ENCODE measurements at regions not wholly inside any gene's neighbourhood (a gene's known extent, or its start where the extent isn't known, plus 50 kb on each side); places are given as distances from the start of the nearest gene placed in this dataset.
"Not testable (repeated sequence)": the region's sequence is repeated elsewhere in the genome, so short reads cannot be mapped to it uniquely, and the experiment has no call there.

DNA sequence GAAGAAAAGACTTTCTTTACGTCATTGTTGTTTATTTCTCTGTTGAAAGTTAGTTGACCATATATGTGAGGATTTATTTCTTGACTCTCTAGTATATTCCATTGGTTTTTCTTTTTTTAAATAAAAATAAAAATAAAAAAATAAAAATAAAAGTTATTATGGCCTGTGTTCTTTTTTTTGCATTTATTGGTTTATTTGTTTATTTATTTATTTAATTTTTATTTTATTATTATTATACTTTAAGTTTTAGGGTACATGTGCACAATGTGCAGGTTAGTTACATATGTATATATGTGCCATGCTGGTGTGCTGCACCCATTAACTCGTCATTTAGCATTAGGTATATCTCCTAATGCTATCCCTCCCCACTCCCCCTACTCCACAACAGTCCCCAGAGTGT, 822.7 kb upstream of the SLC39A10 start:
- not testable (repeated sequence) for H3K4me1 ChIP-seq (ENCODE audit: control insufficient read depth in 1 of 2, insufficient read depth in 2 of 2, low read length in 2 of 2); H3K4me3 ChIP-seq (ENCODE audit: low read depth, low read length); H3K18ac ChIP-seq (ENCODE audit: low read length); H3K27me3 ChIP-seq (ENCODE audit: insufficient read depth, low read length); H3K4me2 ChIP-seq (ENCODE audit: low read length); H4K8ac ChIP-seq (ENCODE audit: low read depth, low read length); DNase-seq; H3K27ac ChIP-seq (ENCODE audit: low read depth, low read length); H2AFZ ChIP-seq (ENCODE audit: insufficient read depth, low read length, poor library complexity); H2AK5ac ChIP-seq (ENCODE audit: low read length); H3K14ac ChIP-seq (ENCODE audit: low read length); H4K12ac ChIP-seq (ENCODE audit: low read depth, low read length); H3K36me3 ChIP-seq (ENCODE audit: control insufficient read depth in 1 of 2, insufficient read depth in 2 of 2, low read length in 2 of 2); H3K9me3 ChIP-seq (ENCODE audit: insufficient read depth, low read depth, low read length); H3K79me2 ChIP-seq (ENCODE audit: control insufficient read depth, insufficient read depth, low read length, poor library complexity); H3K4ac ChIP-seq (ENCODE audit: low read depth, low read length); H3K79me1 ChIP-seq (ENCODE audit: low read length); H2BK5ac ChIP-seq (ENCODE audit: low read depth, low read length, poor library complexity); H2BK120ac ChIP-seq (ENCODE audit: insufficient read depth, low read length, poor library complexity); H2BK12ac ChIP-seq (ENCODE audit: low read length); H3K23ac ChIP-seq (ENCODE audit: low read length); H4K91ac ChIP-seq (ENCODE audit: low read depth, low read length); H3K9ac ChIP-seq (ENCODE audit: low read length)
- WGBS (ENCODE audit: extremely low coverage, insufficient coverage, insufficient read length), result no CpG with 5 or more reads among the region's 2 CpGs

DNA sequence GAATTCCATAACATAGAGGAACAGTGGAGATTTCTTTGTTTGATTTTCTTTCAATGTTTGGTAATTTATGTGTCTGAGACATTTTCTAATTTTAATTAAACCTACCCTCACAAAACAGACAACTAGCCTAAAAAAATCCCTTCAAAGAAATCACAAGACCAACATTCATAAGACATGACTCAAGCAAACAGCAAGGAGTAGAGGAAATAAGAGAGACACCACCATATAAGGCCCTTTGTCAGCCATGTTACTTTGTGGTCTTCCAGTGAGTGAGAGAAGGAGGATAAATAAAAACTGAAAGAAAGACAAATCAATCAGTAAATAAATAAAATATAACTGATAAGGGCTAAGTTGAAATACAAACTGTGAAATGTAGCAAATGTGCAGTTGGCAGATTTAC, 830.8 kb upstream of the SLC39A10 start:
- H3K4me3 ChIP-seq (ENCODE audit: low read depth, low read length), result no peak overlapping the region
- no peak overlapping the region for H3K23ac ChIP-seq (ENCODE audit: low read length)
- no peaks in the 10 kb centered on the region for H3K79me2 ChIP-seq (ENCODE audit: control insufficient read depth, insufficient read depth, low read length, poor library complexity)
- no peaks in the 10 kb centered on the region for H3K79me1 ChIP-seq (ENCODE audit: low read length)
- no peak overlapping the region for H2AFZ ChIP-seq (ENCODE audit: insufficient read depth, low read length, poor library complexity)
- no peak overlapping the region for H3K18ac ChIP-seq (ENCODE audit: low read length)
- H3K9ac ChIP-seq (ENCODE audit: low read length), result no peak overlapping the region
- no peak overlapping the region for H4K91ac ChIP-seq (ENCODE audit: low read depth, low read length)
- no peak overlapping the region for H3K4ac ChIP-seq (ENCODE audit: low read depth, low read length)
- no peak overlapping the region for H3K27ac ChIP-seq (ENCODE audit: low read depth, low read length)
- no peak overlapping the region for H3K4me2 ChIP-seq (ENCODE audit: low read length)
- no peaks in the 10 kb centered on the region for H3K4me1 ChIP-seq (ENCODE audit: control insufficient read depth in 1 of 2, insufficient read depth in 2 of 2, low read length in 2 of 2)
- H3K14ac ChIP-seq (ENCODE audit: low read length), result no peak overlapping the region
- H3K9me3 ChIP-seq (ENCODE audit: insufficient read depth, low read depth, low read length), result no peaks in the 10 kb centered on the region
- H2AK5ac ChIP-seq (ENCODE audit: low read length), result no peak overlapping the region
- H2BK120ac ChIP-seq (ENCODE audit: insufficient read depth, low read length, poor library complexity), result peak overlapping the region; percentile 80
- no peak overlapping the region for H2BK12ac ChIP-seq (ENCODE audit: low read length)
- H4K12ac ChIP-seq (ENCODE audit: low read depth, low read length), result no peak overlapping the region
- no peak overlapping the region for H4K8ac ChIP-seq (ENCODE audit: low read depth, low read length)
- no peaks in the 10 kb centered on the region for H3K36me3 ChIP-seq (ENCODE audit: control insufficient read depth in 1 of 2, insufficient read depth in 2 of 2, low read length in 2 of 2)
- DNase-seq, result no peak
- H3K27me3 ChIP-seq (ENCODE audit: insufficient read depth, low read length), result no peaks in the 10 kb centered on the region
- H2BK5ac ChIP-seq (ENCODE audit: low read depth, low read length, poor library complexity), result no peak overlapping the region

DNA sequence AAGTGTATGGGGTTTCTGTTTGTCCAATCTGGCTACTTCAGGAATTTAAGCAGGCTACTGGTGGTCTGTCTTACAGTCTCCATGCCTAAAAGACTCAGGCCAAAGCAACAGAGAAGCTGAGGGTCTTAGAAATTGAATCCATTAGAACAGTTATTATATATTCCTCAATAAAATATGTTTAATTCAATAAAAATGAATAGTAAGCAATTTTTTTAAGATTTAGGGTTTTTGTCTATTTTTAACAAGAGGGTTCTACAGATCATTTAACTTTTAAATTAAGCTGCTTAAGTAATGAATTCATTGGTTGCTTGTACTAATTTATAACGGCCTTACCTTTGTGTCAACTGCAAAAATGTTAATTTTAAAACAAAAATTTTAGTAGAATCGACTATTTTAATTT, 832.6 kb upstream of the SLC39A10 start:
- H3K79me1 ChIP-seq (ENCODE audit: low read length), result no peaks in the 10 kb centered on the region
- no peak overlapping the region for H2AK5ac ChIP-seq (ENCODE audit: low read length)
- H3K4me1 ChIP-seq (ENCODE audit: control insufficient read depth in 1 of 2, insufficient read depth in 2 of 2, low read length in 2 of 2), result no peaks in the 10 kb centered on the region
- H4K12ac ChIP-seq (ENCODE audit: low read depth, low read length), result no peak overlapping the region
- H2BK120ac ChIP-seq (ENCODE audit: insufficient read depth, low read length, poor library complexity), result no peak overlapping the region
- no peak overlapping the region for H4K8ac ChIP-seq (ENCODE audit: low read depth, low read length)
- no peak overlapping the region for H2BK12ac ChIP-seq (ENCODE audit: low read length)
- H3K14ac ChIP-seq (ENCODE audit: low read length), result no peak overlapping the region
- H3K4me2 ChIP-seq (ENCODE audit: low read length), result no peak overlapping the region
- DNase-seq, result no peak
- no peak overlapping the region for H4K91ac ChIP-seq (ENCODE audit: low read depth, low read length)
- H3K36me3 ChIP-seq (ENCODE audit: control insufficient read depth in 1 of 2, insufficient read depth in 2 of 2, low read length in 2 of 2), result no peaks in the 10 kb centered on the region
- no peak overlapping the region for H3K9ac ChIP-seq (ENCODE audit: low read length)
- no peak overlapping the region for H3K4me3 ChIP-seq (ENCODE audit: low read depth, low read length)
- H3K27ac ChIP-seq (ENCODE audit: low read depth, low read length), result no peak overlapping the region
- no peak overlapping the region for H3K23ac ChIP-seq (ENCODE audit: low read length)
- H3K4ac ChIP-seq (ENCODE audit: low read depth, low read length), result no peak overlapping the region
- H2AFZ ChIP-seq (ENCODE audit: insufficient read depth, low read length, poor library complexity), result no peak overlapping the region
- H3K27me3 ChIP-seq (ENCODE audit: insufficient read depth, low read length), result no peaks in the 10 kb centered on the region
- H3K18ac ChIP-seq (ENCODE audit: low read length), result no peak overlapping the region
- no CpG with 5 or more reads among the region's 2 CpGs for WGBS (ENCODE audit: extremely low coverage, insufficient coverage, insufficient read length)
- H3K79me2 ChIP-seq (ENCODE audit: control insufficient read depth, insufficient read depth, low read length, poor library complexity), result no peaks in the 10 kb centered on the region
- H3K9me3 ChIP-seq (ENCODE audit: insufficient read depth, low read depth, low read length), result no peaks in the 10 kb centered on the region
- no peak overlapping the region for H2BK5ac ChIP-seq (ENCODE audit: low read depth, low read length, poor library complexity)

DNA sequence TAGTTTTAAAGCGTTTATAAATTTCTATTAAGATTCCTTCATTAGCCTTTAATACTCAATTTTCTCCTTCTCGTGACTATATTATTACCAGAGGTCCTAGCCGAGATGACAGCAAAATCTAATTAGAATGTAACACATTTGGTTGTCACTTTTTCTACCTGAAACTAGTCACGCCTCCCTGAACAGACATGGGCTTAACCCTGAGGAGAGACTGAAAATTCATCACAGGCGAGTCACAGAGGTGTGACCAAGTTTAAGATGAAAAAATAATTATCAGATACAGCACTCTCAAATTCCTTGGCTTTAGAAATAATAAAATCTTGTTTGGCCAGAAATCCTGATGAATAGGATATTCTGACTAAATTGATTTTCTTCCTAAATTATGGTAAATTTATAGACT, 834.4 kb upstream of the SLC39A10 start:
- Histone ChIP-seq H3K27ac (ENCODE audit: low read depth, low read length) (no peak overlapping the region), H4K12ac (ENCODE audit: low read depth, low read length) (no peak overlapping the region), H3K36me3 (ENCODE audit: control insufficient read depth in 1 of 2, insufficient read depth in 2 of 2, low read length in 2 of 2) (no peaks in the 10 kb centered on the region), H3K4ac (ENCODE audit: low read depth, low read length) (no peak overlapping the region), H4K8ac (ENCODE audit: low read depth, low read length) (no peak overlapping the region), H3K4me2 (ENCODE audit: low read length) (no peak overlapping the region), H3K4me3 (ENCODE audit: low read depth, low read length) (no peak overlapping the region), H2AFZ (ENCODE audit: insufficient read depth, low read length, poor library complexity) (no peak overlapping the region), H2BK120ac (ENCODE audit: insufficient read depth, low read length, poor library complexity) (no peak overlapping the region), H3K14ac (ENCODE audit: low read length) (no peak overlapping the region), H2AK5ac (ENCODE audit: low read length) (no peak overlapping the region), H4K91ac (ENCODE audit: low read depth, low read length) (no peak overlapping the region), H3K9me3 (ENCODE audit: insufficient read depth, low read depth, low read length) (no peaks in the 10 kb centered on the region), H2BK5ac (ENCODE audit: low read depth, low read length, poor library complexity) (no peak overlapping the region), H3K27me3 (ENCODE audit: insufficient read depth, low read length) (no peaks in the 10 kb centered on the region), H3K79me2 (ENCODE audit: control insufficient read depth, insufficient read depth, low read length, poor library complexity) (no peaks in the 10 kb centered on the region), H3K79me1 (ENCODE audit: low read length) (no peaks in the 10 kb centered on the region), H3K9ac (ENCODE audit: low read length) (no peak overlapping the region), H3K23ac (ENCODE audit: low read length) (no peak overlapping the region), H3K18ac (ENCODE audit: low read length) (no peak overlapping the region), H3K4me1 (ENCODE audit: control insufficient read depth in 1 of 2, insufficient read depth in 2 of 2, low read length in 2 of 2) (no peaks in the 10 kb centered on the region), H2BK12ac (ENCODE audit: low read length) (no peak overlapping the region)
- DNase-seq, result no peak
- WGBS (ENCODE audit: extremely low coverage, insufficient coverage, insufficient read length), result no CpG with 5 or more reads among the region's 5 CpGs

DNA sequence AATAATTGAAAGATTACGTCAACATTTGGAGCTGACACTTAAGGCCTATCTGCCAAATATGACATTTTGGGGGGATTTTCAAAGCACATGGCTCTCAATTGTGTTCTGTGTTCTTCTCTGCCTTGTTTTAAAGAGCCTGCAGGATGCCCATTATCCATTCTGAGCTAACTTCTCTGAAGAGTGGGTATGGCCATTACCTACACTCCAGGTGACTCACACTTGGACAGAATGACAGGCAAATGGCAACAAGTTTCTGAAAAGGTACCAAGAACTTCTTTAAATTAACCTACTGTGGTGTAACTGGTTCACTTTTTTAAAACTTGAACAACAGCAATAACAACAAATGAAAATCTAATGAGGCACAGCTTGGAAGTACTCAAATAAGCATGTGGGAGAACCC, 834.9 kb upstream of the SLC39A10 start:
- H2AFZ ChIP-seq (ENCODE audit: insufficient read depth, low read length, poor library complexity), result no peak overlapping the region
- H3K27me3 ChIP-seq (ENCODE audit: insufficient read depth, low read length), result no peaks in the 10 kb centered on the region
- no peak overlapping the region for H3K27ac ChIP-seq (ENCODE audit: low read depth, low read length)
- no peak overlapping the region for H2BK120ac ChIP-seq (ENCODE audit: insufficient read depth, low read length, poor library complexity)
- H3K9ac ChIP-seq (ENCODE audit: low read length), result no peak overlapping the region
- H2BK12ac ChIP-seq (ENCODE audit: low read length), result no peak overlapping the region
- H4K8ac ChIP-seq (ENCODE audit: low read depth, low read length), result no peak overlapping the region
- H3K79me1 ChIP-seq (ENCODE audit: low read length), result no peaks in the 10 kb centered on the region
- H3K18ac ChIP-seq (ENCODE audit: low read length), result no peak overlapping the region
- no peak overlapping the region for H3K4ac ChIP-seq (ENCODE audit: low read depth, low read length)
- no peak for DNase-seq
- H4K12ac ChIP-seq (ENCODE audit: low read depth, low read length), result no peak overlapping the region
- H3K4me1 ChIP-seq (ENCODE audit: control insufficient read depth in 1 of 2, insufficient read depth in 2 of 2, low read length in 2 of 2), result no peaks in the 10 kb centered on the region
- H3K36me3 ChIP-seq (ENCODE audit: control insufficient read depth in 1 of 2, insufficient read depth in 2 of 2, low read length in 2 of 2), result no peaks in the 10 kb centered on the region
- H3K9me3 ChIP-seq (ENCODE audit: insufficient read depth, low read depth, low read length), result no peaks in the 10 kb centered on the region
- no peak overlapping the region for H2BK5ac ChIP-seq (ENCODE audit: low read depth, low read length, poor library complexity)
- H3K23ac ChIP-seq (ENCODE audit: low read length), result no peak overlapping the region
- H4K91ac ChIP-seq (ENCODE audit: low read depth, low read length), result no peak overlapping the region
- WGBS (ENCODE audit: extremely low coverage, insufficient coverage, insufficient read length), result no CpG with 5 or more reads among the region's 1 CpG
- no peak overlapping the region for H3K4me3 ChIP-seq (ENCODE audit: low read depth, low read length)
- H3K79me2 ChIP-seq (ENCODE audit: control insufficient read depth, insufficient read depth, low read length, poor library complexity), result no peaks in the 10 kb centered on the region
- no peak overlapping the region for H2AK5ac ChIP-seq (ENCODE audit: low read length)
- H3K14ac ChIP-seq (ENCODE audit: low read length), result no peak overlapping the region
- H3K4me2 ChIP-seq (ENCODE audit: low read length), result no peak overlapping the region

All from trophoblast cell (in vitro differentiated cells and primary cell).